ENCODE measurements at regions not wholly inside any gene's neighbourhood (a gene's known extent, or its start where the extent isn't known, plus 50 kb on each side); places are given as distances from the start of the nearest gene placed in this dataset.

DNA sequence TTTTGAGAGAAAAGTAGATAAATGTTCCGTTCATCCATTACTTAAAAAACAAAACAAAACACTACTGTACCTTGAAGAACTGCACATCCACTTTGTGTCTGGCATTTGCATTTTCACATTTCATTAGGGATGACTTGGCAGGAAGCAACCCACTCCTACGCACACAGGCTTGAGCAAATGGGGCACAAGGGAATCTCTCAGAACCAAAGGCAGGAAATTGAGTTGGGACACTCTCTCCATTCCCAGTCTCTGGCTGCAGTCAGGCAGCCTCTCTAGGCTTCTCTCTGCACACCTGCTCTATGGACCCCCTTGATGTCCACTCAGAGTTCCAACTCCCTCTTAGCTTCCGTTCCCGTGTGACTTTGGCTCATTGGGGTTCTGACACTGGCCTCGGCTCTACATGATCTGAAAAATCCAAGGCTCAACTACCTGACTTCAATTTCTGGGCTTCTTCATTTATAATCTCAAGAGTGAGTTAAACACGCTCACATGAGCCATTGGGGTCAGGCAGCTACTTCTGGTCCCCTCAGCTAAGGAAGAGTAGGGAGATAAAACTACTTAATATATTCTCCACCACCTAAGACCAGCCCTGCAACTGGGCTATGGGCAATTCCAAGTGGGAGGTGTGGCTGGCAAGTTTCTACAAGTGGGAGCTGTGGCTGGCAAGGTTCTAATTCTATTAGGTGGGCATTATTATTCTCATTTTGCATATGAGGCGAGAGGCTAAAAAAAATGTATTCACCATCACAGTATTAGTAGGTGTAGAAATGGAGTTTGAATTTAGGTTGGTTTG is 251.9 kb downstream of the SOD2 start:
- Histone ChIP-seq H4K8ac (replicated peaks; ENCODE audit: insufficient read length, low read depth, low read length) (no peak overlapping the region), H2AFZ (ENCODE audit: low read length) (no peak overlapping the region), H2BK15ac (ENCODE audit: low read depth, low read length) (no peak overlapping the region), H2BK20ac (ENCODE audit: low read depth, low read length, poor library complexity, severe bottlenecking) (no peak overlapping the region), H3K4me1 (ENCODE audit: insufficient read depth, low read length) (no peaks in the 10 kb centered on the region), H2AK5ac (ENCODE audit: insufficient read length, low read length) (no peak overlapping the region), H3K56ac (ENCODE audit: insufficient read length, low read depth, low read length) (no peak overlapping the region), H3K27me3 (ENCODE audit: insufficient read depth, low read length) (no peaks in the 10 kb centered on the region), H4K20me1 (ENCODE audit: control insufficient read depth, insufficient read depth, insufficient read length) (no peaks in the 10 kb centered on the region), H3K27ac (ENCODE audit: insufficient read length, low read depth, low read length) (no peak overlapping the region), H3K18ac (ENCODE audit: insufficient read length, low read depth, low read length) (no peak overlapping the region), H3K23me2 (ENCODE audit: insufficient read length, low read depth, low read length, poor library complexity, severe bottlenecking) (no peaks in the 10 kb centered on the region), H3K14ac (ENCODE audit: insufficient read depth, low read length) (no peak overlapping the region), H2BK12ac (ENCODE audit: insufficient read length, low read depth, low read length) (no peak overlapping the region), H2BK120ac (ENCODE audit: low read depth, low read length, poor library complexity, severe bottlenecking) (no peak overlapping the region), H3K4me2 (ENCODE audit: insufficient read depth, insufficient read length, low read length) (no peak overlapping the region), H3K9me3 (ENCODE audit: control insufficient read depth, low read depth, low read length) (no peaks in the 10 kb centered on the region), H3K23ac (ENCODE audit: insufficient read length, low read depth, low read length) (no peak overlapping the region), H4K91ac (ENCODE audit: insufficient read length, low read depth, low read length) (no peak overlapping the region), H3T11ph (ENCODE audit: low read length) (no peak overlapping the region), H2BK5ac (ENCODE audit: insufficient read length, low read length) (no peak overlapping the region), H3K9ac (ENCODE audit: extremely low read depth, insufficient read length, low read length) (no peak overlapping the region), H3K4ac (ENCODE audit: low read depth, low read length) (no peak overlapping the region), H4K5ac (ENCODE audit: insufficient read length, low read depth, low read length) (no peak overlapping the region), H3K79me2 (ENCODE audit: insufficient read depth, low read length) (no peaks in the 10 kb centered on the region), H3K79me1 (ENCODE audit: insufficient read depth, low read depth, low read length, poor library complexity, severe bottlenecking) (no peaks in the 10 kb centered on the region)
- Mint-ChIP-seq H3K27me3 (ENCODE audit: low read depth) (peaks cover 13% of the 10 kb centered on the region), H3K4me1 (no peaks in the 10 kb centered on the region), H3K36me3 (ENCODE audit: insufficient read depth in 1 of 3, low read depth in 3 of 3) (no peaks in the 10 kb centered on the region), H3K4me3 (no peak overlapping the region), H3K27ac (peak overlapping the region in 1 of 3 experiments; percentile 5; a peak in 1 of 7 replicates), H3K9me3 (peaks cover 0 to 48% of the 10 kb centered on the region in 2 experiments; a peak in 2 of 5 replicates)
- no peak for TF ChIP-seq CTCF (conservative IDR thresholded peaks at IDR 0.05)
- DNase-seq, result no peak
- WGBS (ENCODE audit: extremely low coverage, insufficient read length, low lambda C conversion rate), result no CpG with 5 or more reads among the region's 7 CpGs

Data from H9 (cell line).